SK-N-SH (cell line): ENCODE measurements at regions not wholly inside any gene's neighbourhood (a gene's known extent, or its start where the extent isn't known, plus 50 kb on each side); places are given as distances from the start of the nearest gene placed in this dataset.

Experiments used
- JUND ChIP-seq: IDR thresholded peaks from 2 replicates; pipeline ENCODE4 v1.4.0; 2012
- POLR2AphosphoS5 ChIP-seq: IDR thresholded peaks from 2 replicates; pipeline ENCODE4 v1.6.1; 2012; ENCODE audit warnings: low read depth, low read length
- TF ChIP-seq, protein P1 (sequence below): fragments of 200-600 bp; sonication (generic); IDR thresholded peaks from 2 replicates; pipeline ENCODE4 v1.6.1; 2017; ENCODE audit warnings: antibody characterized with exemption, mild to moderate bottlenecking, moderate library complexity
- TF ChIP-seq, protein P2 (sequence below): IDR thresholded peaks from 2 replicates; pipeline ENCODE4; 2012

DNA sequence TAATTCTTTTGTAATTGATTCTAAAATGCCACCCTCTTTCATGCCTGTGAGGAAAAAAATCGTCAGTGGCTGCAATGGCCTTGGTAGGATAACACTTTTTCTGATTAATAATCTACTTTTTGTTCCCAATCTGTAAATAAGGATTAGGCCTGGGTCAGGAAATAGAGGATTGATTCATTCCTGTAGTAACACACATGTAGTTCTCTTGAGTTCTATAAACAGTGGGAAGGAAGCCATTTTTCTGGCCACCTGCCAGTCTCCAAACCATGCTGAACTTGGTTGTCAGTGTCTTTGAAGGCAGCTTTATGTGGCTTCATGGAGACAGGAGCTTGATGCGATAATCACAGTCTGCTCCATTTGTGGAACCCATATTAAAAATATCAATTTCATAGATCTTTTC is 169.3 kb upstream of the NFE2L3 start:
- no peak for TF ChIP-seq POLR2AphosphoS5
- no peak for TF ChIP-seq JUND
- TF ChIP-seq, protein P1, sequence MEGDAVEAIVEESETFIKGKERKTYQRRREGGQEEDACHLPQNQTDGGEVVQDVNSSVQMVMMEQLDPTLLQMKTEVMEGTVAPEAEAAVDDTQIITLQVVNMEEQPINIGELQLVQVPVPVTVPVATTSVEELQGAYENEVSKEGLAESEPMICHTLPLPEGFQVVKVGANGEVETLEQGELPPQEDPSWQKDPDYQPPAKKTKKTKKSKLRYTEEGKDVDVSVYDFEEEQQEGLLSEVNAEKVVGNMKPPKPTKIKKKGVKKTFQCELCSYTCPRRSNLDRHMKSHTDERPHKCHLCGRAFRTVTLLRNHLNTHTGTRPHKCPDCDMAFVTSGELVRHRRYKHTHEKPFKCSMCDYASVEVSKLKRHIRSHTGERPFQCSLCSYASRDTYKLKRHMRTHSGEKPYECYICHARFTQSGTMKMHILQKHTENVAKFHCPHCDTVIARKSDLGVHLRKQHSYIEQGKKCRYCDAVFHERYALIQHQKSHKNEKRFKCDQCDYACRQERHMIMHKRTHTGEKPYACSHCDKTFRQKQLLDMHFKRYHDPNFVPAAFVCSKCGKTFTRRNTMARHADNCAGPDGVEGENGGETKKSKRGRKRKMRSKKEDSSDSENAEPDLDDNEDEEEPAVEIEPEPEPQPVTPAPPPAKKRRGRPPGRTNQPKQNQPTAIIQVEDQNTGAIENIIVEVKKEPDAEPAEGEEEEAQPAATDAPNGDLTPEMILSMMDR = no peak
- TF ChIP-seq, protein P2, sequence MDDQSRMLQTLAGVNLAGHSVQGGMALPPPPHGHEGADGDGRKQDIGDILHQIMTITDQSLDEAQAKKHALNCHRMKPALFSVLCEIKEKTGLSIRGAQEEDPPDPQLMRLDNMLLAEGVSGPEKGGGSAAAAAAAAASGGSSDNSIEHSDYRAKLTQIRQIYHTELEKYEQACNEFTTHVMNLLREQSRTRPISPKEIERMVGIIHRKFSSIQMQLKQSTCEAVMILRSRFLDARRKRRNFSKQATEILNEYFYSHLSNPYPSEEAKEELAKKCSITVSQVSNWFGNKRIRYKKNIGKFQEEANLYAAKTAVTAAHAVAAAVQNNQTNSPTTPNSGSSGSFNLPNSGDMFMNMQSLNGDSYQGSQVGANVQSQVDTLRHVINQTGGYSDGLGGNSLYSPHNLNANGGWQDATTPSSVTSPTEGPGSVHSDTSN = no peak
